ENCODE measurements at regions not wholly inside any gene's neighbourhood (a gene's known extent, or its start where the extent isn't known, plus 50 kb on each side); places are given as distances from the start of the nearest gene placed in this dataset.

DNA sequence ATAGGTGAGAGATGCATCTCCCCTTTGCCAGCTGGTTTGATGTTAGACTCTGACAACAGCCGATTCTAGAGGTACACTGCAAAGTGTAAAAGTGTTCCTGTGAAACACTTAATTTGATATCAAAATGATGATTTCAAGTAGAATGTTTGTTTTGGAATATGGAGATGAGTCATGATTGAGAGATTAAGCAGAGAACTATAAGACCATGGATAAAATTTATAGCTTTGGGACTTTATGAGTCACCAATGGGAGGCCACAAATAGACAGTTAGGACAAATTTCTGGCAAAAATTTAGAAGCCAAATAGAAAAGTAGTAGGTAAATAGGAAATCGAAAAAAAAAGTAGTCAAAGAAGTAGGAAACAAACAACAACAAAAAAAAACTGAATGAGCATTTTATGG lies 672.5 kb downstream of the NSUN3 start:
- H3K27ac ChIP-seq (ENCODE audit: low read length in 2 of 2): no peak overlapping the region
- no peaks in the 10 kb centered on the region for H3K27me3 Mint-ChIP-seq
- H3K4me1 Mint-ChIP-seq: no peaks in the 10 kb centered on the region
- no peak overlapping the region for H3K4me3 ChIP-seq (ENCODE audit: control extremely low read depth in 1 of 5, extremely low read depth in 1 of 5, insufficient read depth in 1 of 5, low read depth in 2 of 5, low read length in 4 of 5)
- no peaks in the 10 kb centered on the region for H3K4me1 ChIP-seq (ENCODE audit: control insufficient read depth in 2 of 2, insufficient read depth in 2 of 2, low read length in 2 of 2)
- no peaks in the 10 kb centered on the region for H3K27me3 ChIP-seq (replicated peaks in 1 of 4; ENCODE audit: control extremely low read depth in 1 of 4, control insufficient read depth in 3 of 4, insufficient read depth in 4 of 4, low read length in 3 of 4)
- no peak overlapping the region for H3K4me2 ChIP-seq (replicated peaks; ENCODE audit: low read depth, low read length, poor library complexity, severe bottlenecking)
- H3K4me3 Mint-ChIP-seq: no peak overlapping the region
- intact Hi-C loops (cut with micrococcal nuclease): no loop called here
- H3K79me2 ChIP-seq (ENCODE audit: control insufficient read depth, insufficient read depth, low read length): no peaks in the 10 kb centered on the region
- H4K20me1 ChIP-seq (ENCODE audit: control insufficient read depth, insufficient read depth, low read length, poor library complexity, severe bottlenecking): no peaks in the 10 kb centered on the region
- no peak overlapping the region for H3K27ac Mint-ChIP-seq
- H3K9me3 Mint-ChIP-seq (ENCODE audit: insufficient read depth): peaks cover 6% of the 10 kb centered on the region
- 100% methylated on average over 1 of the region's 2 CpGs for WGBS (ENCODE audit: insufficient coverage)
- no peaks in the 10 kb centered on the region for H3K36me3 ChIP-seq (replicated peaks in 1 of 2; ENCODE audit: control extremely low read depth in 1 of 2, control insufficient read depth in 1 of 2, extremely low read depth in 1 of 2, insufficient read depth in 2 of 2, low read length in 1 of 2)
- POLR2A ChIA-PET: no interaction called here
- H3K9me3 ChIP-seq (ENCODE audit: control extremely low read depth in 1 of 3, control insufficient read depth in 2 of 3, insufficient read depth in 1 of 3, low read length in 2 of 3): peaks cover 0 to 11% (median 0%) of the 10 kb centered on the region in 3 donors
- DNase-seq (no peak), ATAC-seq (ENCODE audit: low read depth) (no peak)
- H2AFZ ChIP-seq (ENCODE audit: insufficient read depth, low read depth, low read length, poor library complexity, severe bottlenecking): no peak overlapping the region
- CTCF ChIA-PET: no interaction called here
- no peak for TF ChIP-seq CTCF (IDR thresholded peaks at IDR 0.05)
- no peak for TF ChIP-seq EZH2 (IDR thresholded peaks at IDR 0.05; ENCODE audit: borderline replicate concordance, insufficient read depth, low read depth, low read length, poor library complexity, severe bottlenecking)
- H3K9ac ChIP-seq (ENCODE audit: low read length): no peak overlapping the region

DNA sequence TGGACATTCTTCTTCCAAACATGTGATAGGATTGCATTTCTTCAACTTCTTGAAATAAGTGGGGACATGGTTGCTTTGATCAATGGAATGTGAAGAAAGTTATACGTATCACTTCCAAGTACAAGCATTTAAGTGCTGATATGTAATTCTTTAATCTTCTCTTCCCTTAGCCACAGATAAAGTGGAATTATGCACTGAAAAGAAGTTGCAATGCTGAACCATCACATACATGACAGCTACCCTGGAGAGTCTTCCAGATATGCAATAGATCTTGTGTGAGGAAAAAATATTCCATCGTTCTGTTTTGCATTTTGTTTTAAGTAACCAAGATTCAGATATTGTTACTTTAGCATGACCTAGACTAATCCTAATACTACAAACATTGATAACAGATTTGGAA lies 674.3 kb downstream of the NSUN3 start:
- ChIA-PET POLR2A (no interaction called here), CTCF (interaction anchor here (0.6 kb wide), 1 partner anchor 237 kb away, joined by 3 read pairs; no protein-coding TSS in a partner anchor)
- H3K4me3 ChIP-seq (ENCODE audit: control extremely low read depth in 1 of 5, extremely low read depth in 1 of 5, insufficient read depth in 1 of 5, low read depth in 2 of 5, low read length in 4 of 5): no peak overlapping the region
- ATAC-seq (ENCODE audit: low read depth): no peak
- no peaks in the 10 kb centered on the region for H3K4me1 ChIP-seq (ENCODE audit: control insufficient read depth in 2 of 2, insufficient read depth in 2 of 2, low read length in 2 of 2)
- intact Hi-C loops (cut with micrococcal nuclease): no loop called here
- Mint-ChIP-seq H3K27me3 (no peaks in the 10 kb centered on the region), H3K4me1 (no peaks in the 10 kb centered on the region), H3K9me3 (ENCODE audit: insufficient read depth) (peaks cover 3% of the 10 kb centered on the region), H3K27ac (no peak overlapping the region), H3K4me3 (no peak overlapping the region)
- H3K27me3 ChIP-seq (replicated peaks in 1 of 4; ENCODE audit: control extremely low read depth in 1 of 4, control insufficient read depth in 3 of 4, insufficient read depth in 4 of 4, low read length in 3 of 4): no peaks in the 10 kb centered on the region
- no peaks in the 10 kb centered on the region for H3K79me2 ChIP-seq (ENCODE audit: control insufficient read depth, insufficient read depth, low read length)
- H3K9ac ChIP-seq (ENCODE audit: low read length): no peak overlapping the region
- TF ChIP-seq CTCF (IDR thresholded peaks at IDR 0.05) (no peak), EZH2 (IDR thresholded peaks at IDR 0.05; ENCODE audit: borderline replicate concordance, insufficient read depth, low read depth, low read length, poor library complexity, severe bottlenecking) (no peak)
- no peak overlapping the region for H2AFZ ChIP-seq (ENCODE audit: insufficient read depth, low read depth, low read length, poor library complexity, severe bottlenecking)
- H3K36me3 ChIP-seq (replicated peaks in 1 of 2; ENCODE audit: control extremely low read depth in 1 of 2, control insufficient read depth in 1 of 2, extremely low read depth in 1 of 2, insufficient read depth in 2 of 2, low read length in 1 of 2): no peaks in the 10 kb centered on the region
- no CpG with 5 or more reads among the region's 2 CpGs for WGBS (ENCODE audit: insufficient coverage)
- DNase-seq: no peak
- H3K9me3 ChIP-seq (ENCODE audit: control extremely low read depth in 1 of 3, control insufficient read depth in 2 of 3, insufficient read depth in 1 of 3, low read length in 2 of 3): peaks cover 0 to 4% (median 0%) of the 10 kb centered on the region in 3 donors
- H3K27ac ChIP-seq (ENCODE audit: low read length in 2 of 2): no peak overlapping the region
- no peaks in the 10 kb centered on the region for H4K20me1 ChIP-seq (ENCODE audit: control insufficient read depth, insufficient read depth, low read length, poor library complexity, severe bottlenecking)
- no peak overlapping the region for H3K4me2 ChIP-seq (replicated peaks; ENCODE audit: low read depth, low read length, poor library complexity, severe bottlenecking)

All from B cell (primary cell).